HL-60 (cell line): ENCODE measurements at regions not wholly inside any gene's neighbourhood (a gene's known extent, or its start where the extent isn't known, plus 50 kb on each side); places are given as distances from the start of the nearest gene placed in this dataset.

Source experiments
- DNase-seq, 2 experiments: peaks; one replicate each; pipeline ENCODE4 v3.0.0-alpha.2; 2010 to 2020; ENCODE audit warnings: low read depth in 1 of 2, low spot score in 1 of 2
- H3K27ac ChIP-seq: fragments of 250-450 bp; sonication (Bioruptor Pico); replicated peaks from 2 replicates; pipeline ENCODE4 v1.5.1; 2020; ENCODE audit warnings: mild to moderate bottlenecking, moderate library complexity
- H3K27me3 ChIP-seq: fragments of 250-450 bp; sonication (Bioruptor Pico); 2 replicates; pipeline ENCODE4 v1.5.1; 2021; ENCODE audit warnings: mild to moderate bottlenecking, moderate library complexity; ENCODE audit not compliant: insufficient read depth, poor library complexity, severe bottlenecking
- H3K4me3 ChIP-seq: replicated peaks from 2 replicates; pipeline ENCODE4 v1.5.1; 2011; ENCODE audit warnings: mild to moderate bottlenecking, control low read depth, low read length; ENCODE audit not compliant: insufficient read depth
- CTCF ChIP-seq: IDR thresholded peaks from one replicate; pipeline ENCODE4 v1.5.1; 2011; ENCODE audit warnings: low read length, control low read depth, inconsistent platforms; ENCODE audit not compliant: insufficient read depth
- GABPA ChIP-seq: IDR thresholded peaks from 2 replicates; pipeline ENCODE4 v1.6.1; 2012; ENCODE audit warnings: low read depth
- POLR2AphosphoS5 ChIP-seq: IDR thresholded peaks from 2 replicates; pipeline ENCODE4 v1.6.1; 2012; ENCODE audit warnings: low read depth
- SPI1 ChIP-seq: IDR thresholded peaks from 2 replicates; pipeline ENCODE4 v1.6.1; 2012; ENCODE audit warnings: low read depth, mild to moderate bottlenecking, borderline replicate concordance
- TF ChIP-seq, protein P1 (sequence below): IDR thresholded peaks from 2 replicates; pipeline ENCODE4 v1.6.1; 2012; ENCODE audit warnings: low read depth; ENCODE audit not compliant: insufficient replicate concordance

DNA sequence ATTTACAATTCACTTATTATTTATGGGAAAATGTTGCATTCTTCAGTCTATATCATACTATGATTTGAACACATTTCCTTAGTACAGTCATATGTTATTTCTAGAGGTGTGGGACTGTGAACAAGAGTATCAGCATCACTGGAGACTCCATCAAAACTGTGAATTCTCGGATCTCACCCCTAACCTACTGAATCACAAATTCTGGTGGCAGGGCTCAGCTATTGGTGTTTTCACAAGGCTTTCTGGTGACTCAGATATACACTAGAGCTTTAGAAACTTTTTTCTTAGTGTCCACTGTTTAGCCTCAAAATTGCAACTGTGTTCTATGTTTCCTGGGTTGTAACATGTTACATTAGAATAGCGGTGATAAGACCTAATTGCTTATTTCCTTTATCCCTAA is 352.9 kb upstream of the DDI1 start:
- DNase-seq: no peak
- Histone ChIP-seq H3K27me3 (no peaks in the 10 kb centered on the region), H3K4me3 (no peak overlapping the region), H3K27ac (no peak overlapping the region)
- TF ChIP-seq CTCF (no peak), POLR2AphosphoS5 (no peak), SPI1 (no peak), GABPA (no peak)
- TF ChIP-seq, protein P1, sequence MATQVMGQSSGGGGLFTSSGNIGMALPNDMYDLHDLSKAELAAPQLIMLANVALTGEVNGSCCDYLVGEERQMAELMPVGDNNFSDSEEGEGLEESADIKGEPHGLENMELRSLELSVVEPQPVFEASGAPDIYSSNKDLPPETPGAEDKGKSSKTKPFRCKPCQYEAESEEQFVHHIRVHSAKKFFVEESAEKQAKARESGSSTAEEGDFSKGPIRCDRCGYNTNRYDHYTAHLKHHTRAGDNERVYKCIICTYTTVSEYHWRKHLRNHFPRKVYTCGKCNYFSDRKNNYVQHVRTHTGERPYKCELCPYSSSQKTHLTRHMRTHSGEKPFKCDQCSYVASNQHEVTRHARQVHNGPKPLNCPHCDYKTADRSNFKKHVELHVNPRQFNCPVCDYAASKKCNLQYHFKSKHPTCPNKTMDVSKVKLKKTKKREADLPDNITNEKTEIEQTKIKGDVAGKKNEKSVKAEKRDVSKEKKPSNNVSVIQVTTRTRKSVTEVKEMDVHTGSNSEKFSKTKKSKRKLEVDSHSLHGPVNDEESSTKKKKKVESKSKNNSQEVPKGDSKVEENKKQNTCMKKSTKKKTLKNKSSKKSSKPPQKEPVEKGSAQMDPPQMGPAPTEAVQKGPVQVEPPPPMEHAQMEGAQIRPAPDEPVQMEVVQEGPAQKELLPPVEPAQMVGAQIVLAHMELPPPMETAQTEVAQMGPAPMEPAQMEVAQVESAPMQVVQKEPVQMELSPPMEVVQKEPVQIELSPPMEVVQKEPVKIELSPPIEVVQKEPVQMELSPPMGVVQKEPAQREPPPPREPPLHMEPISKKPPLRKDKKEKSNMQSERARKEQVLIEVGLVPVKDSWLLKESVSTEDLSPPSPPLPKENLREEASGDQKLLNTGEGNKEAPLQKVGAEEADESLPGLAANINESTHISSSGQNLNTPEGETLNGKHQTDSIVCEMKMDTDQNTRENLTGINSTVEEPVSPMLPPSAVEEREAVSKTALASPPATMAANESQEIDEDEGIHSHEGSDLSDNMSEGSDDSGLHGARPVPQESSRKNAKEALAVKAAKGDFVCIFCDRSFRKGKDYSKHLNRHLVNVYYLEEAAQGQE: no peak

GRCh38 chr11:103688924-103689323 is 347.5 kb upstream of the DDI1 start:
- TF ChIP-seq, protein P1: no peak
- TF ChIP-seq SPI1 (no peak), GABPA (no peak), POLR2AphosphoS5 (no peak), CTCF (no peak)
- Histone ChIP-seq H3K27ac (no peak overlapping the region), H3K4me3 (no peak overlapping the region), H3K27me3 (no peaks in the 10 kb centered on the region)
- DNase-seq: no peak

DNA sequence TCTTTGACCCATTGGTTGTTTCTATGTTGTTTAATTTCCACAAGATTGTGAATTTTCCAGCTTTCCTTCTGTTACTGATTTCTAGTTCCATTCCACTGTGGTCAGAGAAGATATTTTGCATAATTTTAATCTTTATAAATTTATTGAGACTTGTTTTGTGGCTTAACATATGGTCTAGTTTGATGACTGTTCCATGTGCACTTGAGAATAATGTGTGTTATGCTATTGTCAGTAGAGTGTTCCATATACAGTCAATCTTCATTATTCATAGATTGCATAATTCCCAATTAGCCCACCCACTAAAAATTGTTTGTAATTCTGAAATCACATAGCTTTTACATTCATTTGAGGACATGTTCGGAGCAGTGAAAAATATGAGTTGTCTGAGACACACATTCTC is 346.1 kb upstream of the DDI1 start:
- H3K4me3 ChIP-seq: no peak overlapping the region
- no peak overlapping the region for H3K27ac ChIP-seq
- DNase-seq: no peak
- H3K27me3 ChIP-seq: no peaks in the 10 kb centered on the region
- TF ChIP-seq GABPA: no peak
- TF ChIP-seq CTCF: no peak
- no peak for TF ChIP-seq POLR2AphosphoS5
- no peak for TF ChIP-seq SPI1
- TF ChIP-seq, protein P1: no peak
